Activated T-cell treated with anti-CD3 and anti-CD28 coated beads, Interleukin-2, amount 50 U/mL, for 72 hours (primary cell): ENCODE measurements at regions not wholly inside any gene's neighbourhood (a gene's known extent, or its start where the extent isn't known, plus 50 kb on each side); places are given as distances from the start of the nearest gene placed in this dataset.

Source experiments
- ATAC-seq, 2 donors: fragments of 150-1000 bp; cut with Tn5 transposase; replicated peaks in 1 of 2; 2 replicates each; pipeline ENCODE4 v1.10.0; 2021; ENCODE audit warnings: moderate library complexity in 2 of 2, mild to moderate bottlenecking in 1 of 2
- DNase-seq, 2 donors: peaks; one replicate each; pipeline ENCODE4 v3.0.0; 2021 to 2022; ENCODE audit warnings: mixed read lengths in 1 of 2
- H3K27ac Mint-ChIP-seq: one replicate; pipeline ENCODE4 v1.8.0; 2022; ENCODE audit warnings: mild to moderate bottlenecking, moderate library complexity, mixed read lengths
- H3K27me3 Mint-ChIP-seq: one replicate; pipeline ENCODE4 v1.8.0; 2022; ENCODE audit warnings: low read depth, mixed read lengths
- H3K36me3 Mint-ChIP-seq, 2 donors: one replicate each; pipeline ENCODE4 v1.8.0; 2022; ENCODE audit warnings: mixed read lengths in 2 of 2, mild to moderate bottlenecking in 1 of 2; ENCODE audit not compliant: insufficient read depth in 2 of 2
- H3K4me1 Mint-ChIP-seq: one replicate; pipeline ENCODE4 v1.8.0; 2022; ENCODE audit warnings: low read depth, mixed read lengths
- H3K4me3 Mint-ChIP-seq, 2 donors: one replicate each; pipeline ENCODE4 v1.8.0; 2022; ENCODE audit warnings: mild to moderate bottlenecking in 2 of 2, mixed read lengths in 2 of 2, moderate library complexity in 2 of 2
- H3K9me3 Mint-ChIP-seq, 2 donors: one replicate each; pipeline ENCODE4 v1.8.0; 2022; ENCODE audit warnings: mixed read lengths in 2 of 2

DNA sequence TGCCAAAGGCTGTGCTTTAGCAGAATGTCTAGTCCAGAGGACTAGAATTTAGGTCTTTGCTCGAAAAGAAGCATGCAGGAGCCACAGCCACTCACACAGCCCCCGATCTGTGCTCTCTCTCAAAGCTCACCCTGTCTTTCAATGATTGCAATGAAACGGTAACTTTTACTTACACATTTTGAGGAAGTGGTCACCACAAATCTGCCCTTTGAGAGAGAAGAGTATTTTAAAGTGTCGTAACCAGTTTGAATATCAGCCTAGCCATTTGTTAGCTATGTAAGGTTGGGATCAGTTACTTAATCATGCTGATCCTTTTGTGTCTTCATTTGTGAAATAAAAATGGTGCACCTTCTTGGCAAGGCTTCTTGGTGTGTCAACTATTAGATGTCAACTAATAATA, 209.0 kb downstream of the TFAP2A start:
- no peak for ATAC-seq
- Mint-ChIP-seq H3K9me3 (peaks cover 0 to 4% of the 10 kb centered on the region in 2 donors), H3K27me3 (no peaks in the 10 kb centered on the region), H3K36me3 (no peaks in the 10 kb centered on the region), H3K27ac (no peak overlapping the region), H3K4me3 (no peak overlapping the region), H3K4me1 (no peaks in the 10 kb centered on the region)
- DNase-seq = no peak

DNA sequence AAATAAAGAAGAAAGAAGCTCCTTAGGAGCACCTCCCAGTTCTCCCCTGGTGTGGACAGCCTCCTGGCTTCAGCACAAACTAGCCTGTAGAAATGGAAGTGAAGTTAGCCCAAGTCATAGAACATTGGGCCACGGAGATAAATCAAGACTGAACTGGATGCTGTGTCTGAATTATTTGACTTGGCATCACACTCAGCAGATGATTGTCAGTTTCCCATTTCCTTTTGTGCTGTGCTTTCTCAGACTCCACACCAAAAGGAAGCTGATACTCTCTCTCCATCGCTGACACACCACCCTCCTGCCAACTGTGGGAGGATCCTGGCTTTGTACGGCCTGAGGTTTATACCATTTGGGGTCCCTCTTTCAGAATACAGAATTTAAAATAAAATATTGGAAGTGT, 209.8 kb downstream of the TFAP2A start:
- Mint-ChIP-seq H3K4me3 (no peak overlapping the region), H3K4me1 (no peaks in the 10 kb centered on the region), H3K27me3 (no peaks in the 10 kb centered on the region), H3K9me3 (peaks cover 0 to 4% of the 10 kb centered on the region in 2 donors), H3K36me3 (no peaks in the 10 kb centered on the region), H3K27ac (no peak overlapping the region)
- no peak for DNase-seq
- ATAC-seq = no peak

DNA sequence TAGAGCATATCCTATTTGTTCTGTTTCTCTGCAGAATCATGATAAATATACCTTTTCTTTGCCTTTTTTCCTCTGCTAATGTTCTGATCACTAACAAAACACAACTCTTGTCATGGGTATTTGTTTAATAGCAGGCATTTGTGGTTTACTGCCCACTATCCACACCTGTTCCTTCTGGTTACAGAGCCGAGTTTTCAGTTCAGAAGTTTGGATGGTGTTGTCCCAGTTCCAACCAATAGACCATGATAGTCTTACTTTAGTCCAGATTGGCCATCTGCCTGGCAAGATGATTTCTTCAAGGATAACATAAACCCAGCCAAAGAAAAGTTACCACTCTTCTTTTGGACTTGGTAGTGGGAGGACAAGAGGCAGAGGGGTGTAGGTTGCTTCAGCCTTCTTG, 211.2 kb downstream of the TFAP2A start:
- Mint-ChIP-seq H3K36me3 (no peaks in the 10 kb centered on the region), H3K4me3 (no peak overlapping the region), H3K27ac (no peak overlapping the region), H3K27me3 (no peaks in the 10 kb centered on the region), H3K9me3 (peaks cover 0 to 2% of the 10 kb centered on the region in 2 donors), H3K4me1 (no peaks in the 10 kb centered on the region)
- no peak for DNase-seq
- ATAC-seq = no peak

GRCh38 chr6:10202581-10202980, 212.3 kb downstream of the TFAP2A start:
- no peak for DNase-seq
- Mint-ChIP-seq H3K27ac (no peak overlapping the region), H3K9me3 (peaks cover 0 to 2% of the 10 kb centered on the region in 2 donors), H3K4me3 (no peak overlapping the region), H3K36me3 (no peaks in the 10 kb centered on the region), H3K4me1 (no peaks in the 10 kb centered on the region), H3K27me3 (no peaks in the 10 kb centered on the region)
- no peak for ATAC-seq

DNA sequence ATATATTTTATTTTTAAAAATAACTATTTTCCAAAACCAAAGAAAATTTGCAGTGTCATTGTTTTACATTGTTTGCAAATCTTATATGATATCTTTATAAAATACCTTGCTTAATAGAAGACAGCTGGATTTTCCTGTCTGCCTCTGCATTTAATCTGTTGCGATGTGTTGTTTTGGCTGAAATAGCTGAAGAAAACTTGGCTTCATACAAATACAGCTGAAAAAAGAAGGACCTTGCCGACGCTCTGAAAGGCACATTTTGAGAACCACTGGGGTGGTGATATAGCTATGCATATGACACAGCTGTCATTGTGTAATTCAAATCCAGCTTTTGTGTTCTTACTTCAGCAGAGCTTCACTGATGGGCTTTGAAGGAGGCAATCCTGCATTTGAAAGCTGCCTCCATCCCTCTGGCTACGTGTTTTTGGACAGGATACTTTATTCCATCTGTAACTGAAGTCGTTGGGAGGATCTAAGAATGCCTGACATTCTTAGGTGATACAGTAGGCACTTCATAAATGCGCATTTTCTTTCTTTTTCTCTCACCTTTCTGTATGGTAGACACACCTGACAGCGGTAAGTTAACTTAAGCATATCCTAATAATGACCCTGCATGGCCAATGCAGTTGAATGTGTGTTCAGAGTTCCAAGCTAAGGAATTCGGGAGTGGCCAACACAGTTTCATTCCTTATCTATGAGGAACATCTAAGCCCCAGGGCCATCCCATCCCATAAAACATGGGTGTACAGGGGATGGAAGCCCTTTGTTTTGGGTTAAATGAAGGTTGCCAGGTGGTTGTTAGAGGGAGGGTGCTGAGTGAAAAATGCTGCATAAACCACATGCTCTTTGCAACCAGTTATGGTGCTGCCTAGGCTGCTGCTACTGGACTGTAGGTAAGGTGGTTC, 213.0 kb downstream of the TFAP2A start:
- Mint-ChIP-seq H3K27me3 (no peaks in the 10 kb centered on the region), H3K4me1 (no peaks in the 10 kb centered on the region), H3K36me3 (no peaks in the 10 kb centered on the region), H3K9me3 (peaks cover 0 to 2% of the 10 kb centered on the region in 2 donors), H3K4me3 (no peak overlapping the region), H3K27ac (no peak overlapping the region)
- no peak for DNase-seq
- ATAC-seq = no peak

DNA sequence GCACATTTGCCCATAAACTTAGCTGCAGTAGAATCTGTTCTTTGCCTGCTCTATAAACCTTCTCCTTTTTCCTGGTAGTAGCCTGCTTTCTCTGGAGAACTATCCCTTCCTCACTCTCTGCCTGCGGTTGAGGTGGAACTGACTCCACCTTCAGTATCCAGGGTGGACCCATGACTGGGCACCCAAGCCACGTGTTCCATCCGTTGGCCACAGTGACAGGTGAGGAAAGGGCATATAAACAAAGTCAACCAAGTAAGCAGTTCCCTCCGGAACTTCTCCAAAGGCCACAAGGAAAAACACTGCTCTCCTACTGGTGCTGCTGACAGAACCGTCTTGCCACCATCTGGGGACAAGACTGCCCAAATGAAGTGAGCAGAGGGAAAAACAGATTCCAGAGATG, 218.8 kb downstream of the TFAP2A start:
- Mint-ChIP-seq H3K36me3 (no peaks in the 10 kb centered on the region), H3K27ac (no peak overlapping the region), H3K27me3 (no peaks in the 10 kb centered on the region), H3K4me1 (no peaks in the 10 kb centered on the region), H3K9me3 (no peaks in the 10 kb centered on the region), H3K4me3 (no peak overlapping the region)
- DNase-seq (no peak), ATAC-seq (no peak)

DNA sequence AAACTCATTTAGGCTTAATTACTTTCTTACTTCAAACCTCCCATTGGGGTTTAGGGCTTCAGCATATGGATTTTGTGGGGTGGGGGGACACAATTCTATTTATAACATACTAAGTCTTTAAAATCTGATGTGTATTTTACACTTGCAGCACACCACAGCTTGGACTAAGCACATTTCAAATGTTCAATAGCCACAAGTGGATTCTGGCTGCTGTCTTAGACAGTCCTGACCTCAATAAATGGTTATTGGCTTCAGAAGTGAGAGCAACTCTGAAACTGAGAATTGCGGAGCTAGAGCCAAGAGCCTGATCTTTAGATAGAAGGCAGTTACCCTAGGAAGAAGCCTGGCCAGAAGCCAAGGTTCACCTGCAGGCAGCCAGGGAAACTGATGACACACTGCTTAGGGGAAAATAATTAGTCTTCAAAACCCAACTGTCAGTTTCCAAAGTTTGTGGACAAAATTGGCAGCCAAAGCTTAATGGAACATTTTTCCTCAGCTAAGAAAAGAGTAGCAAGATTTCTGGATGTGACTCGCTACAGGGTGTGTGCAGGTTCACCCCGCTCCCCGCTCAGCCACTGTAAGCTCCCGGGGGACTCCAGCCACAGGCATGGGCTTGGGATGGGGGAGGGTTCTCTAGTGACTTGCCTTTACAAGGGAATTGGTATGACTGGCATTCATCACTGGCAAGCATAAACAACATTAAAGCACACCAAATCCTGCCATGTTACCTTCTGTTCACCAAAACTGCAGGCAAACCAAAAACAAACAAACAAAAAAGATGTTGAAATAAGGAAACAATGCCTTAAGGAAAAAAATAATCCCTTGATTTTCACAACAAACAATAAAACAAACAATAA, 219.8 kb downstream of the TFAP2A start:
- no peaks in the 10 kb centered on the region for H3K4me1 Mint-ChIP-seq
- no peaks in the 10 kb centered on the region for H3K36me3 Mint-ChIP-seq
- H3K27me3 Mint-ChIP-seq = no peaks in the 10 kb centered on the region
- ATAC-seq (no peak), DNase-seq (no peak)
- H3K9me3 Mint-ChIP-seq = no peaks in the 10 kb centered on the region
- no peak overlapping the region for H3K4me3 Mint-ChIP-seq
- H3K27ac Mint-ChIP-seq = no peak overlapping the region

- DNase-seq (no peak), ATAC-seq (no peak)
- no peaks in the 10 kb centered on the region for H3K27me3 Mint-ChIP-seq
- H3K36me3 Mint-ChIP-seq = no peaks in the 10 kb centered on the region
- no peaks in the 10 kb centered on the region for H3K4me1 Mint-ChIP-seq
- no peak overlapping the region for H3K27ac Mint-ChIP-seq
- H3K9me3 Mint-ChIP-seq = no peaks in the 10 kb centered on the region
- no peak overlapping the region for H3K4me3 Mint-ChIP-seq
These were observed 221.6 kb downstream of the TFAP2A start for GRCh38 chr6:10193321-10193720.

DNA sequence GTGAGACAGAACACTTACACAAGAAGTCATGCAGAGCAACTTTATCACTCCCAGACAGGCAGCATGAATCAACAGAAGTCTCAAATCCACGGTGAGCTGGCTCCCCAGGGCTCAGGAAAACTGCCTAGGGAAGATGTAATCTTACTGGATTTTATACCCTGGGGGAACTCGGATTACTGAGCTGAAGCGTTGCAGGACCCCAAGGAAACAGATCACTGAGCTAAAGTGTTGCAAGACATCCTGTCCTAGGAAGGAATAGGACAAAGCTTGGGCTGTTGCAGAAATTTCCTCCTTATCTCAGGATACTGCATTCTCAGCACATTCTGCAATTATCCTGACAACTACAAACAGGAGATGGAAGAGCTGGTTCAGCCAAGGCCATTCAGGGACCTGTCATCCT, 224.8 kb downstream of the TFAP2A start:
- no peak overlapping the region for H3K27ac Mint-ChIP-seq
- no peaks in the 10 kb centered on the region for H3K36me3 Mint-ChIP-seq
- no peaks in the 10 kb centered on the region for H3K27me3 Mint-ChIP-seq
- H3K4me1 Mint-ChIP-seq = no peaks in the 10 kb centered on the region
- ATAC-seq (no peak), DNase-seq (no peak)
- H3K4me3 Mint-ChIP-seq = no peak overlapping the region
- H3K9me3 Mint-ChIP-seq = peaks cover 0 to 5% of the 10 kb centered on the region in 2 donors

DNA sequence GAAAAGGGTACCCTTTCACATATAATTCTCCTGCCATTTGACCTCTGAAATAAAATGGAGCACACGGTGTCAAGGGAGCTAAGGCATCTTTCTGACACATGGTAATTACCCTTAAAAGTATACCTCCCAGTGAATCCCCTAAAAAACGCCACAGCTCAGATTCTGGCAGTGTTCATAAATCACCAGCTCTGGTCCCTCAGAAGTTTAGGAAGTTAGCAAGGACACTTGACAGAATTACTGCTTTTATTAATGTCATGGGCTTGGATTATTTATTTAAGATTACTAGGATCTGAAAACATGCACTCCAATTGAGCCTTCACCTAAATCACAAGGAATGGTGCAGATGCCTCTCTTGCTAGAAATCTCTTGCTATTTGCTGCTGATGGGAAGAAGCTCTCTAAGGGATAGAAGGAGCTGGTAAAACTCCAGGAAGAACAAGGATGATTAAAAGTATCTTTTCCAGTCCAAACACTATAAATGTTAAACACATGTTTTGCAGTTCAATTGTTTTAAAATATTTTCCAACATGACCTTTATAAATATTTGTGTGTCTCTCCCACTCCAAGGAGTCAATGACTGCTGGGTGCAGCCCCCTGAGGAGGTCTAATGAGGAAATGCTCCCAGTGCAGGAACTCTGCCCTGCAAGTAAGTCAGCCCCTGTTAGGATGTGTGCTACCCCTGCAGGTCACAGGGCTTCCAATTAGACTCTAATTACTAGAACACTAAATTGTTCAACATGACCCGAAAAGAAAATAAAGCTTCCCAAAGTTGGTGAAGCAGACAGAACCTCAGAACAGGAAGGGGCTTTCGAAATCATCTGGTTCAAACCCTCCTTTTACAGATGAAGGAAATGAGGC, 230.3 kb downstream of the TFAP2A start:
- Mint-ChIP-seq H3K4me1 (no peaks in the 10 kb centered on the region), H3K4me3 (no peak overlapping the region), H3K9me3 (peaks cover 0 to 5% of the 10 kb centered on the region in 2 donors), H3K27me3 (no peaks in the 10 kb centered on the region), H3K36me3 (no peaks in the 10 kb centered on the region), H3K27ac (no peak overlapping the region)
- ATAC-seq (no peak), DNase-seq (no peak)

GRCh38 chr6:10180138-10181074, 234.5 kb downstream of the TFAP2A start:
- Mint-ChIP-seq H3K4me1 (no peaks in the 10 kb centered on the region), H3K27me3 (no peaks in the 10 kb centered on the region), H3K36me3 (no peaks in the 10 kb centered on the region), H3K27ac (no peak overlapping the region), H3K9me3 (peaks cover 0 to 2% of the 10 kb centered on the region in 2 donors), H3K4me3 (no peak overlapping the region)
- ATAC-seq (no peak), DNase-seq (no peak)

DNA sequence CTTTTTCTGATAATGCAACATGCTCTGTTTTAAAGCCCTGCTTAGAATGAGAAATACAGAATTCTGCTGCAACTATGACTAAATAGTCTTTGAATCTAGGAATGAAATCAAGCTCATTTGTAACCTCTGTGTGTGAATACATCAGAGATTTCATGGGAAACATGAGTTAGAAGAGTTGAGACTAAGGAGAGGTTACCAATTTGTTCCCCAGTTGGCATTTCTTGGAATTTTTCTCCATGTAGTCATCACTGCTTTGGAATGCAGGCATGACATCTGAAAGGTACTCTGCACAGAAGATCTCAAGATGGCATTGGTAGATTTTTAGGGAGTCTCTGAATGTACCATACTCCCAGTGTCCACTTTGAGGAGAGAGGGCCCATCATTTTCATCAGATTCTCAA, 237.2 kb downstream of the TFAP2A start:
- DNase-seq (no peak), ATAC-seq (no peak)
- Mint-ChIP-seq H3K27ac (no peak overlapping the region), H3K27me3 (no peaks in the 10 kb centered on the region), H3K9me3 (no peaks in the 10 kb centered on the region), H3K36me3 (no peaks in the 10 kb centered on the region), H3K4me1 (no peaks in the 10 kb centered on the region), H3K4me3 (no peak overlapping the region)
